GM12892 (cell line): ENCODE measurements at regions not wholly inside any gene's neighbourhood (a gene's known extent, or its start where the extent isn't known, plus 50 kb on each side); places are given as distances from the start of the nearest gene placed in this dataset.

Source experiments
- POLR2A ChIP-seq: IDR thresholded peaks from 2 replicates; pipeline ENCODE4 v1.6.1; 2011; ENCODE audit warnings: low read depth, low read length, control low read depth
- TAF1 ChIP-seq: IDR thresholded peaks from 2 replicates; pipeline ENCODE4 v1.6.1; 2011; ENCODE audit warnings: low read depth, mild to moderate bottlenecking, control low read depth, low read length, borderline replicate concordance

DNA sequence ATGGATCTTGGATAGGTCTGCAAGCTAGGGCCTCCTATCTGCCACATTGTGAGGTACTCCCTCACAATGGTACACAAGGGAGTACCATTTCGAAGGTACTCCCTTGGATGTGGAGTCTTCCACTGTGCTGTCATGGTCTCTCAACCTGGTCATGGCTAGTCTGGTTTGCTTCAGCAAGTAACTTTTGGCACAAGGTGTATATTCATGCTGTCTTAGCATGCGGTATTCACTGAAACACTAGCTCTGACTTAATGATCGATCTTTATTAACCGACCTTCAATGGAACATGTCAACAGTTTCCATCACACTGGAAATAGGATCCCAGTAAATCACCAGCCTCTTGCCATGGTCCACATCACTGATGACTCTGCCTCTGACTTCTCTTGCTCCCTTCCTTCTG is 77.5 kb upstream of the HS3ST1 start:
- TF ChIP-seq TAF1 (no peak), POLR2A (no peak)
